WTC11 (cell line): ENCODE measurements at regions not wholly inside any gene's neighbourhood (a gene's known extent, or its start where the extent isn't known, plus 50 kb on each side); places are given as distances from the start of the nearest gene placed in this dataset.

Experiments
- ATAC-seq: fragments of 200-7000 bp; cut with Tn5 transposase; 2 replicates; pipeline ENCODE4 v1.10.0; 2021; ENCODE audit warnings: mild to moderate bottlenecking, moderate library complexity
- CTCF ChIA-PET: fragments of 300-600 bp; sonication (Branson Sonifier 250); formaldehyde crosslinking; loops from one replicate; lab custom pipeline; 2021; ENCODE audit warnings: antibody characterized with exemption; lab: Charles Lee
- POLR2A ChIA-PET: fragments of 350-600 bp; sonication (Branson Sonifier 250); formaldehyde crosslinking; loops from one replicate; lab custom pipeline; 2021; ENCODE audit warnings: antibody characterized with exemption; lab: Charles Lee
- DNase-seq: peaks from one replicate; pipeline ENCODE4 v3.0.0; 2021; ENCODE audit warnings: low spot score
- H3K27ac Mint-ChIP-seq: 2 replicates; pipeline ENCODE4 v1.8.0; 2021; ENCODE audit warnings: mixed read lengths
- H3K27me3 Mint-ChIP-seq: 2 replicates; pipeline ENCODE4 v1.8.0; 2021; ENCODE audit warnings: low read depth, mild to moderate bottlenecking, moderate library complexity, mixed read lengths
- H3K36me3 Mint-ChIP-seq: 2 replicates; pipeline ENCODE4 v1.8.0; 2021; ENCODE audit warnings: mixed read lengths
- H3K4me1 Mint-ChIP-seq: 2 replicates; pipeline ENCODE4 v1.8.0; 2022; ENCODE audit warnings: mixed read lengths
- H3K4me3 Mint-ChIP-seq: 2 replicates; pipeline ENCODE4 v1.8.0; 2021; ENCODE audit warnings: mild to moderate bottlenecking, moderate library complexity, mixed read lengths
- H3K9me3 Mint-ChIP-seq: 2 replicates; pipeline ENCODE4 v1.8.0; 2021; ENCODE audit warnings: mixed read lengths
- ARID4B ChIP-seq: sonication (generic); formaldehyde crosslinking; IDR thresholded peaks from 2 replicates; pipeline ENCODE4 v1.8.0; 2023; ENCODE audit warnings: missing genetic modification reagents, mild to moderate bottlenecking, borderline replicate concordance
- CREM ChIP-seq: sonication (generic); formaldehyde crosslinking; IDR thresholded peaks from 2 replicates; pipeline ENCODE4 v1.8.1; 2022; ENCODE audit warnings: mild to moderate bottlenecking, missing genetic modification reagents, moderate library complexity
- E2F4 ChIP-seq: sonication (generic); formaldehyde crosslinking; IDR thresholded peaks from 2 replicates; pipeline ENCODE4 v1.8.1; 2022; ENCODE audit warnings: low read depth, mild to moderate bottlenecking, moderate library complexity, missing genetic modification reagents, borderline replicate concordance
- EMX1 ChIP-seq: fragments of 250-450 bp; sonication (Bioruptor Pico); IDR thresholded peaks from 2 replicates; pipeline ENCODE4 v1.8.0; 2021; ENCODE audit warnings: mild to moderate bottlenecking
- ERG ChIP-seq: fragments of 250-450 bp; sonication (Bioruptor Pico); IDR thresholded peaks from 2 replicates; pipeline ENCODE4 v1.8.0; 2021; ENCODE audit warnings: mild to moderate bottlenecking
- GRHL2 ChIP-seq: fragments of 250-450 bp; sonication (Bioruptor Pico); IDR thresholded peaks from 2 replicates; pipeline ENCODE4 v1.8.0; 2022; ENCODE audit warnings: mild to moderate bottlenecking, moderate library complexity; ENCODE audit not compliant: insufficient replicate concordance, severe bottlenecking
- GTF2I ChIP-seq: fragments of 250-450 bp; sonication (Bioruptor Pico); conservative IDR thresholded peaks from 2 replicates; pipeline ENCODE4 v1.4.0; 2021; ENCODE audit warnings: mild to moderate bottlenecking
- IRF1 ChIP-seq: sonication (generic); formaldehyde crosslinking; IDR thresholded peaks from 2 replicates; pipeline ENCODE4 v1.8.0; 2023; ENCODE audit warnings: missing genetic modification reagents
- MXD4 ChIP-seq: fragments of 250-450 bp; sonication (Bioruptor Pico); IDR thresholded peaks from 2 replicates; pipeline ENCODE4 v1.8.0; 2021; ENCODE audit warnings: mild to moderate bottlenecking, moderate library complexity, borderline replicate concordance
- NR1H2 ChIP-seq: sonication (generic); formaldehyde crosslinking; IDR thresholded peaks from 2 replicates; pipeline ENCODE4 v1.9.0; 2021; ENCODE audit warnings: mild to moderate bottlenecking, moderate library complexity, missing genetic modification reagents
- PRDM15 ChIP-seq: sonication (generic); formaldehyde crosslinking; IDR thresholded peaks from 2 replicates; pipeline ENCODE4 v1.8.0; 2022; ENCODE audit warnings: missing genetic modification reagents
- SMAD3 ChIP-seq: sonication (generic); formaldehyde crosslinking; IDR thresholded peaks from 2 replicates; pipeline ENCODE4 v1.8.0; 2022; ENCODE audit warnings: missing genetic modification reagents, mild to moderate bottlenecking, borderline replicate concordance
- SOX15 ChIP-seq: fragments of 250-450 bp; sonication (Bioruptor Pico); IDR thresholded peaks from 2 replicates; pipeline ENCODE4 v1.9.0; 2021; ENCODE audit warnings: mild to moderate bottlenecking
- STAT6 ChIP-seq: sonication (generic); formaldehyde crosslinking; conservative IDR thresholded peaks from 2 replicates; pipeline ENCODE4 v1.8.1; 2023; ENCODE audit warnings: mild to moderate bottlenecking, low read depth, missing genetic modification reagents, moderate library complexity
- TEAD1 ChIP-seq: sonication (generic); formaldehyde crosslinking; IDR thresholded peaks from 2 replicates; pipeline ENCODE4 v1.8.0; 2022; ENCODE audit warnings: mild to moderate bottlenecking, missing genetic modification reagents
- TEAD4 ChIP-seq: sonication (generic); formaldehyde crosslinking; IDR thresholded peaks from 2 replicates; pipeline ENCODE4 v1.8.0; 2022; ENCODE audit warnings: mild to moderate bottlenecking, missing genetic modification reagents
- ZBTB21 ChIP-seq: sonication (generic); formaldehyde crosslinking; IDR thresholded peaks from 2 replicates; pipeline ENCODE4 v1.8.1; 2023; ENCODE audit warnings: mild to moderate bottlenecking, missing genetic modification reagents, borderline replicate concordance
- ZNF232 ChIP-seq: sonication (generic); formaldehyde crosslinking; IDR thresholded peaks from 2 replicates; pipeline ENCODE4 v1.8.0; 2022; ENCODE audit warnings: mild to moderate bottlenecking, missing genetic modification reagents
- ZNF512 ChIP-seq: sonication (generic); formaldehyde crosslinking; IDR thresholded peaks from 2 replicates; pipeline ENCODE4 v1.8.1; 2022; ENCODE audit warnings: missing genetic modification reagents, borderline replicate concordance

- Mint-ChIP-seq H3K36me3 (no peaks in the 10 kb centered on the region), H3K27me3 (no peaks in the 10 kb centered on the region), H3K9me3 (no peaks in the 10 kb centered on the region)
- CTCF ChIA-PET, result interaction anchor here (0.6 kb wide), 1 partner anchor 47 kb away, joined by 3 read pairs; no protein-coding TSS in a partner anchor
- TF ChIP-seq GTF2I (CRISPR knock-in tag) (no peak), NR1H2 (no peak), IRF1 (no peak), SMAD3 (CRISPR knock-in tag) (no peak), ZBTB21 (CRISPR knock-in tag) (no peak), ARID4B (CRISPR knock-in tag) (no peak), EMX1 (CRISPR knock-in tag) (no peak), E2F4 (CRISPR knock-in tag) (no peak), GRHL2 (CRISPR knock-in tag) (no peak), TEAD1 (CRISPR knock-in tag) (no peak), PRDM15 (CRISPR knock-in tag) (no peak)
- TF ChIP-seq, all 79 proteins: peak for 0
- Mint-ChIP-seq H3K4me3 (no peak overlapping the region), H3K4me1 (peaks cover 12% of the 10 kb centered on the region), H3K27ac (no peak overlapping the region)
- ATAC-seq, result no peak
- DNase-seq, result no peak
- POLR2A ChIA-PET, result interaction anchor here (0.6 to 0.7 kb wide), 4 partner anchors 82 to 1566 kb away, joined by 3 to 7 read pairs (median 5); no protein-coding TSS in a partner anchor
Measured at GRCh38 chr9:105089874-105090273, 154.6 kb upstream of the SLC44A1 start.

- Mint-ChIP-seq H3K27me3 (no peaks in the 10 kb centered on the region), H3K27ac (no peak overlapping the region), H3K9me3 (no peaks in the 10 kb centered on the region), H3K4me1 (peaks cover 23% of the 10 kb centered on the region), H3K4me3 (no peak overlapping the region), H3K36me3 (no peaks in the 10 kb centered on the region)
- ChIA-PET CTCF (no interaction called here), POLR2A (no interaction called here)
- no peak for DNase-seq
- no peak for ATAC-seq
- TF ChIP-seq STAT6 (CRISPR knock-in tag) (no peak), ZNF512 (CRISPR knock-in tag) (no peak), ZNF232 (CRISPR knock-in tag) (no peak), CREM (no peak), MXD4 (CRISPR knock-in tag) (no peak), TEAD4 (CRISPR knock-in tag) (no peak), SOX15 (CRISPR knock-in tag) (no peak), ERG (CRISPR knock-in tag) (no peak)
Measured at GRCh38 chr9:105091004-105091640, 153.3 kb upstream of the SLC44A1 start.
